PC-9 (cell line): ENCODE measurements at regions not wholly inside any gene's neighbourhood (a gene's known extent, or its start where the extent isn't known, plus 50 kb on each side); places are given as distances from the start of the nearest gene placed in this dataset.

Source experiments
- BruUV-seq: library from RNA; stranded (reverse); fragments of 400-500 nt; replicated peaks from 2 replicates; lab custom pipeline; 2021; lab: Mats Ljungman, UMichigan
- CTCF ChIA-PET: fragments of 300-600 bp; sonication (Branson Sonifier 250); formaldehyde crosslinking; loops from one replicate; lab custom pipeline; 2022; ENCODE audit warnings: antibody characterized with exemption; lab: Charles Lee
- POLR2A ChIA-PET: fragments of 300-600 bp; sonication (Branson Sonifier 250); formaldehyde crosslinking; loops from one replicate; lab custom pipeline; 2022; ENCODE audit warnings: antibody characterized with exemption; ENCODE audit not compliant: unreplicated experiment; lab: Charles Lee
- DNase-seq, 2 experiments: peaks; one replicate each; pipeline versions ENCODE4 v3.0.0 to v3.0.0-alpha.2; 2015 to 2022; ENCODE audit warnings: mixed read lengths in 1 of 2
- H2AFZ ChIP-seq: fragments of 200-600 bp; sonication (generic); 2 replicates; pipeline ENCODE4 v1.8.1; 2017; ENCODE audit warnings: antibody characterized with exemption
- H3F3A ChIP-seq: fragments of 200-600 bp; sonication (generic); 2 replicates; pipeline ENCODE4 v1.8.1; 2017; ENCODE audit warnings: antibody characterized with exemption, mild to moderate bottlenecking, low read depth; ENCODE audit not compliant: insufficient read depth
- H3K27ac ChIP-seq: fragments of 200-600 bp; sonication (generic); 2 replicates; pipeline ENCODE4 v1.6.1; 2016; ENCODE audit warnings: mixed run types
- H3K27me3 ChIP-seq: fragments of 200-600 bp; sonication (generic); 2 replicates; pipeline ENCODE4 v1.6.1; 2016; ENCODE audit warnings: low read depth, mixed run types; ENCODE audit not compliant: insufficient read depth
- H3K36me3 ChIP-seq: fragments of 200-600 bp; sonication (generic); 2 replicates; pipeline ENCODE4 v1.6.1; 2016; ENCODE audit warnings: low read depth, mixed run types
- H3K4me1 ChIP-seq: fragments of 200-600 bp; sonication (generic); replicated peaks from 2 replicates; pipeline ENCODE4 v1.6.1; 2016; ENCODE audit warnings: mixed run types; ENCODE audit not compliant: insufficient read depth
- H3K4me2 ChIP-seq: fragments of 200-600 bp; sonication (generic); 2 replicates; pipeline ENCODE4 v1.6.1; 2017; ENCODE audit warnings: mixed run types
- H3K4me3 ChIP-seq: fragments of 200-600 bp; sonication (generic); 2 replicates; pipeline ENCODE4 v1.6.1; 2016; ENCODE audit warnings: mixed run types
- H3K79me2 ChIP-seq: fragments of 200-600 bp; sonication (generic); 2 replicates; pipeline ENCODE4 v1.6.1; 2017; ENCODE audit warnings: low read depth, mixed run types
- H3K9me2 ChIP-seq: fragments of 200-600 bp; sonication (generic); 2 replicates; pipeline ENCODE4 v1.8.1; 2017; ENCODE audit warnings: mild to moderate bottlenecking; ENCODE audit not compliant: insufficient read depth
- H3K9me3 ChIP-seq: fragments of 200-600 bp; sonication (generic); 2 replicates; pipeline ENCODE4 v1.8.1; 2016; ENCODE audit warnings: low read depth; ENCODE audit not compliant: insufficient read depth
- H4K20me1 ChIP-seq: fragments of 200-600 bp; sonication (generic); 2 replicates; pipeline ENCODE4 v1.8.1; 2017; ENCODE audit not compliant: insufficient read depth
- EZH2 ChIP-seq: fragments of 200-600 bp; sonication (generic); IDR thresholded peaks from 2 replicates; pipeline ENCODE4 v1.8.0; 2017; ENCODE audit warnings: antibody characterized with exemption, low read depth
- intact Hi-C: fragments of 100-400 bp; cut with micrococcal nuclease; formaldehyde crosslinking; loops from one replicate; pipeline ENCODE4 v1.10.0; 2022; ENCODE audit not compliant: unreplicated experiment
- TF ChIP-seq, protein P1 (sequence below): fragments of 200-600 bp; sonication (generic); conservative IDR thresholded peaks from 2 replicates; pipeline ENCODE4 v1.6.1; 2017; ENCODE audit warnings: mixed run types, antibody characterized with exemption, mild to moderate bottlenecking, moderate library complexity

DNA sequence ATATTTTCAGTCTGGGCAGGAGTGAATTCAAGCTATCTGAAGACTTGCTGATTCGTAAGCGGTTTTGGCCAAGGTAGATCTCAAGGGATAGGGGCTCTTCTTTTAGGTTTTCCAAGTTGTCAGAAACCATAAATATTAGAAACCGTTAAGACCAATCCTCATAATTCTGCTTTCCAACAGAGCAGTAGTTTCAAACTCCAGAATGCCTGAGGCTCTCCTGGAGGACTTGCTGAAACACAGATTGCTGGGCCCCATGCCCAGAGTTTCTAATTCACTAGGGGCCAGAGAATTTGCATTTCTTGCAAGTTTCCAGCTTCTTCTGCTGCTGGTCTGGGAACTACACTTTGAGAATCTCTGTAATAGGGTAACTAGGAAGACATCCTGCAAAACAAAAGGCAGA lies 1855.7 kb upstream of the CELF4 start:
- H3K4me1 ChIP-seq = no peaks in the 10 kb centered on the region
- H3K27me3 ChIP-seq = no peaks in the 10 kb centered on the region
- H3K79me2 ChIP-seq = no peaks in the 10 kb centered on the region
- intact Hi-C loops = no loop called here
- no TSS peak for BruUV-seq
- no peaks in the 10 kb centered on the region for H3K36me3 ChIP-seq
- no peak overlapping the region for H2AFZ ChIP-seq
- no peaks in the 10 kb centered on the region for H3K9me2 ChIP-seq
- no peaks in the 10 kb centered on the region for H3K9me3 ChIP-seq
- DNase-seq = no peak
- no peaks in the 10 kb centered on the region for H4K20me1 ChIP-seq
- no peak for TF ChIP-seq EZH2
- TF ChIP-seq, protein P1, sequence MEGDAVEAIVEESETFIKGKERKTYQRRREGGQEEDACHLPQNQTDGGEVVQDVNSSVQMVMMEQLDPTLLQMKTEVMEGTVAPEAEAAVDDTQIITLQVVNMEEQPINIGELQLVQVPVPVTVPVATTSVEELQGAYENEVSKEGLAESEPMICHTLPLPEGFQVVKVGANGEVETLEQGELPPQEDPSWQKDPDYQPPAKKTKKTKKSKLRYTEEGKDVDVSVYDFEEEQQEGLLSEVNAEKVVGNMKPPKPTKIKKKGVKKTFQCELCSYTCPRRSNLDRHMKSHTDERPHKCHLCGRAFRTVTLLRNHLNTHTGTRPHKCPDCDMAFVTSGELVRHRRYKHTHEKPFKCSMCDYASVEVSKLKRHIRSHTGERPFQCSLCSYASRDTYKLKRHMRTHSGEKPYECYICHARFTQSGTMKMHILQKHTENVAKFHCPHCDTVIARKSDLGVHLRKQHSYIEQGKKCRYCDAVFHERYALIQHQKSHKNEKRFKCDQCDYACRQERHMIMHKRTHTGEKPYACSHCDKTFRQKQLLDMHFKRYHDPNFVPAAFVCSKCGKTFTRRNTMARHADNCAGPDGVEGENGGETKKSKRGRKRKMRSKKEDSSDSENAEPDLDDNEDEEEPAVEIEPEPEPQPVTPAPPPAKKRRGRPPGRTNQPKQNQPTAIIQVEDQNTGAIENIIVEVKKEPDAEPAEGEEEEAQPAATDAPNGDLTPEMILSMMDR = no peak
- ChIA-PET CTCF (no interaction called here), POLR2A (no interaction called here)
- no peak overlapping the region for H3K4me3 ChIP-seq
- no peaks in the 10 kb centered on the region for H3F3A ChIP-seq
- no peak overlapping the region for H3K4me2 ChIP-seq
- no peak overlapping the region for H3K27ac ChIP-seq

DNA sequence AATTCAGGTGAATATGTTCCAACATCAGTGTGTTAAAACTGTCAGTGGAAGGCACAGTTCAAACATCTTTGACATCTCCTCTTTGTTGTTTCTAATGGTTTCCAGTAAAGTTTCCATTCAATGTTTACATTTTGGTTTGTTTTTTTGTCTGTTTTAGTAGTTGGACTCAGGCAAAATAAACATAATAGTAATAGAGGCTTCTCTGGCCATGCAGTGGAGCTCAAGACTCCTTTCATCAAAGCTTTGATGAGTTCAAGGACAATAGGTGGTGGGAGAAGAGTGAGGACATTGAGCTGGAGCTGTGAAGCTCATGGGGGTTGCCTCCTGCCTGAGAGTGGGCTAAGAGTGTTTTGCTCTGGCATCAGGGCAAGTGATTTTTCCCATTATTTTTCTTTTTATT lies 1853.7 kb upstream of the CELF4 start:
- DNase-seq = no peak
- Histone ChIP-seq H3K4me1 (peaks cover 5% of the 10 kb centered on the region), H2AFZ (no peak overlapping the region), H3K79me2 (no peaks in the 10 kb centered on the region), H3K4me3 (no peak overlapping the region), H3K4me2 (no peak overlapping the region), H3K9me3 (no peaks in the 10 kb centered on the region), H3K27ac (no peak overlapping the region), H3K27me3 (no peaks in the 10 kb centered on the region), H3K36me3 (no peaks in the 10 kb centered on the region), H3K9me2 (no peaks in the 10 kb centered on the region), H4K20me1 (no peaks in the 10 kb centered on the region), H3F3A (no peaks in the 10 kb centered on the region)
- ChIA-PET POLR2A (no interaction called here), CTCF (no interaction called here)
- no TSS peak for BruUV-seq
- no peak for TF ChIP-seq EZH2
- TF ChIP-seq, protein P1 = no peak
- intact Hi-C loops = no loop called here

DNA sequence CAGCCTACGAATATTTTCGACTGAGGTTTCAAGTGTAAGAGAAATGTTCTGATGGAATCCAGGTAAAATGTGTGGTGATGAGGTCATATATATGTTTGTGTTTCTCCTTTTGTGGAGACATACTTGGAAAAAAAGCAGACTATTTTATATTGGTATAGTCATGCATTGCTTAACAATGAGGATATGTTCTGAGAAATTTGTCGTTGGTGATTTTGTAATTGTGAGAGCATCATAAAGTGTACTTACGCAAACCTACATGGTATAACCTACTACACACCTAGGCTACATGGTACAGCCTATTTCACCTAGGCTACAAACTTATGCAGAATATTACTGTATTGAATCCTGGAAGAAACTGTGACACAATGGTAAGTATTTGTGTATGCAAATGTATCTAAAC lies 1849.9 kb upstream of the CELF4 start:
- H3K9me3 ChIP-seq = no peaks in the 10 kb centered on the region
- no peak overlapping the region for H3K27ac ChIP-seq
- H3K9me2 ChIP-seq = no peaks in the 10 kb centered on the region
- no peak overlapping the region for H3K4me2 ChIP-seq
- H4K20me1 ChIP-seq = no peaks in the 10 kb centered on the region
- DNase-seq = no peak
- intact Hi-C loops = no loop called here
- H3K4me3 ChIP-seq = no peak overlapping the region
- CTCF ChIA-PET = no interaction called here
- no peaks in the 10 kb centered on the region for H3K36me3 ChIP-seq
- no TSS peak for BruUV-seq
- POLR2A ChIA-PET = no interaction called here
- no peaks in the 10 kb centered on the region for H3K79me2 ChIP-seq
- H3F3A ChIP-seq = no peaks in the 10 kb centered on the region
- TF ChIP-seq, protein P1 = no peak
- TF ChIP-seq EZH2 = no peak
- H2AFZ ChIP-seq = no peak overlapping the region
- no peaks in the 10 kb centered on the region for H3K27me3 ChIP-seq
- H3K4me1 ChIP-seq = peaks cover 10% of the 10 kb centered on the region
